ENCODE measurements at regions not wholly inside any gene's neighbourhood (a gene's known extent, or its start where the extent isn't known, plus 50 kb on each side); places are given as distances from the start of the nearest gene placed in this dataset.

GRCh38 chr7:67387851-67388250 lies 391.2 kb downstream of the TYW1 start:
- no peak overlapping the region for H2AFZ ChIP-seq (ENCODE audit: low read depth, low read length)
- no peak overlapping the region for H3K9ac ChIP-seq (ENCODE audit: low read length)
- no peaks in the 10 kb centered on the region for H4K20me1 ChIP-seq (ENCODE audit: insufficient read depth, low read length)
- no peaks in the 10 kb centered on the region for H3K4me1 ChIP-seq (ENCODE audit: low read length)
- no peaks in the 10 kb centered on the region for H3K79me2 ChIP-seq (ENCODE audit: low read length)
- no peak overlapping the region for H3K27ac ChIP-seq (ENCODE audit: low read length)
- H3K4me2 ChIP-seq (ENCODE audit: low read length) = no peak overlapping the region
- TF ChIP-seq EZH2phosphoT487 (IDR thresholded peaks at IDR 0.05; ENCODE audit: low read depth) (no peak), CTCF (IDR thresholded peaks at IDR 0.05; ENCODE audit: low read depth, low read length) (no peak)
- no peaks in the 10 kb centered on the region for H3K27me3 ChIP-seq (ENCODE audit: low read depth, low read length)
- H3K4me3 ChIP-seq (ENCODE audit: low read length) = no peak overlapping the region
- H3K36me3 ChIP-seq (replicated peaks; ENCODE audit: low read depth, low read length) = no peaks in the 10 kb centered on the region
- H3K9me3 ChIP-seq (ENCODE audit: insufficient read depth, low read length) = no peaks in the 10 kb centered on the region

GRCh38 chr7:67391168-67391567 lies 394.5 kb downstream of the TYW1 start:
- Histone ChIP-seq H2AFZ (ENCODE audit: low read depth, low read length) (no peak overlapping the region), H3K79me2 (ENCODE audit: low read length) (no peaks in the 10 kb centered on the region), H3K4me2 (ENCODE audit: low read length) (no peak overlapping the region), H3K4me1 (ENCODE audit: low read length) (no peaks in the 10 kb centered on the region), H3K4me3 (ENCODE audit: low read length) (no peak overlapping the region), H3K9me3 (ENCODE audit: insufficient read depth, low read length) (no peaks in the 10 kb centered on the region), H4K20me1 (ENCODE audit: insufficient read depth, low read length) (no peaks in the 10 kb centered on the region), H3K27me3 (ENCODE audit: low read depth, low read length) (no peaks in the 10 kb centered on the region), H3K27ac (ENCODE audit: low read length) (no peak overlapping the region), H3K36me3 (replicated peaks; ENCODE audit: low read depth, low read length) (no peaks in the 10 kb centered on the region), H3K9ac (ENCODE audit: low read length) (no peak overlapping the region)
- TF ChIP-seq EZH2phosphoT487 (IDR thresholded peaks at IDR 0.05; ENCODE audit: low read depth) = no peak
- TF ChIP-seq CTCF (IDR thresholded peaks at IDR 0.05; ENCODE audit: low read depth, low read length) = no peak

GRCh38 chr7:67392596-67393438 lies 396.2 kb downstream of the TYW1 start:
- no peaks in the 10 kb centered on the region for H3K9me3 ChIP-seq (ENCODE audit: insufficient read depth, low read length)
- no peaks in the 10 kb centered on the region for H4K20me1 ChIP-seq (ENCODE audit: insufficient read depth, low read length)
- H3K36me3 ChIP-seq (replicated peaks; ENCODE audit: low read depth, low read length) = no peaks in the 10 kb centered on the region
- H3K4me1 ChIP-seq (ENCODE audit: low read length) = no peaks in the 10 kb centered on the region
- H3K4me3 ChIP-seq (ENCODE audit: low read length) = no peak overlapping the region
- H3K27ac ChIP-seq (ENCODE audit: low read length) = no peak overlapping the region
- no peak overlapping the region for H2AFZ ChIP-seq (ENCODE audit: low read depth, low read length)
- no peaks in the 10 kb centered on the region for H3K27me3 ChIP-seq (ENCODE audit: low read depth, low read length)
- H3K9ac ChIP-seq (ENCODE audit: low read length) = no peak overlapping the region
- no peaks in the 10 kb centered on the region for H3K79me2 ChIP-seq (ENCODE audit: low read length)
- no peak overlapping the region for H3K4me2 ChIP-seq (ENCODE audit: low read length)
- no peak for TF ChIP-seq CTCF (IDR thresholded peaks at IDR 0.05; ENCODE audit: low read depth, low read length)
- no peak for TF ChIP-seq EZH2phosphoT487 (IDR thresholded peaks at IDR 0.05; ENCODE audit: low read depth)

GRCh38 chr7:67393903-67394302 lies 397.3 kb downstream of the TYW1 start:
- no peak overlapping the region for H3K9ac ChIP-seq (ENCODE audit: low read length)
- H3K79me2 ChIP-seq (ENCODE audit: low read length) = no peaks in the 10 kb centered on the region
- TF ChIP-seq EZH2phosphoT487 (IDR thresholded peaks at IDR 0.05; ENCODE audit: low read depth) (no peak), CTCF (IDR thresholded peaks at IDR 0.05; ENCODE audit: low read depth, low read length) (no peak)
- no peaks in the 10 kb centered on the region for H3K36me3 ChIP-seq (replicated peaks; ENCODE audit: low read depth, low read length)
- no peak overlapping the region for H2AFZ ChIP-seq (ENCODE audit: low read depth, low read length)
- H3K4me3 ChIP-seq (ENCODE audit: low read length) = no peak overlapping the region
- H4K20me1 ChIP-seq (ENCODE audit: insufficient read depth, low read length) = no peaks in the 10 kb centered on the region
- no peaks in the 10 kb centered on the region for H3K27me3 ChIP-seq (ENCODE audit: low read depth, low read length)
- no peak overlapping the region for H3K27ac ChIP-seq (ENCODE audit: low read length)
- H3K4me1 ChIP-seq (ENCODE audit: low read length) = no peaks in the 10 kb centered on the region
- H3K4me2 ChIP-seq (ENCODE audit: low read length) = no peak overlapping the region
- H3K9me3 ChIP-seq (ENCODE audit: insufficient read depth, low read length) = no peaks in the 10 kb centered on the region

Data from OCI-LY3 (cell line).